ENCODE measurements at regions not wholly inside any gene's neighbourhood (a gene's known extent, or its start where the extent isn't known, plus 50 kb on each side); places are given as distances from the start of the nearest gene placed in this dataset.
"Not testable (repeated sequence)": the region's sequence is repeated elsewhere in the genome, so short reads cannot be mapped to it uniquely, and the experiment has no call there.

GRCh38 chr1:19024532-19024931, 68.1 kb upstream of the IFFO2 start:
- Histone ChIP-seq H3K9ac (ENCODE audit: insufficient read depth, low read length) (no peak overlapping the region), H3K79me2 (ENCODE audit: control insufficient read depth, insufficient read depth, low read length) (no peaks in the 10 kb centered on the region), H3K9me3 (ENCODE audit: control insufficient read depth, insufficient read depth, low read depth, low read length) (no peaks in the 10 kb centered on the region), H3K36me3 (ENCODE audit: control insufficient read depth, insufficient read depth, low read length) (no peaks in the 10 kb centered on the region), H3K27me3 (ENCODE audit: control insufficient read depth, insufficient read depth, low read length) (no peaks in the 10 kb centered on the region), H3K27ac (ENCODE audit: insufficient read depth, low read length) (no peak overlapping the region), H3K4me2 (ENCODE audit: extremely low read depth, insufficient read depth, low read length) (no peak overlapping the region), H2AFZ (ENCODE audit: low read length) (no peak overlapping the region), H3K4me3 (replicated peaks in 1 of 4; ENCODE audit: control extremely low read depth in 1 of 4, insufficient read depth in 1 of 4, low read depth in 3 of 4, low read length in 4 of 4) (no peak overlapping the region), H3K4me1 (ENCODE audit: control insufficient read depth, extremely low read depth, insufficient read depth, low read length) (no peaks in the 10 kb centered on the region), H4K20me1 (ENCODE audit: control insufficient read depth, extremely low read depth, insufficient read depth, low read length) (no peaks in the 10 kb centered on the region)
- DNase-seq (ENCODE audit: low read depth in 2 of 2): no peak
- no peak for TF ChIP-seq EZH2 (IDR thresholded peaks at IDR 0.05; ENCODE audit: low read length, missing control alignments)
- no peak for TF ChIP-seq CTCF (conservative IDR thresholded peaks at IDR 0.05 in 1 of 2, IDR thresholded peaks at IDR 0.05 in 1 of 2; ENCODE audit: low read depth in 1 of 2, low read length in 2 of 2)

- H3K27me3 ChIP-seq (ENCODE audit: control insufficient read depth, insufficient read depth, low read length): no peaks in the 10 kb centered on the region
- no peaks in the 10 kb centered on the region for H3K36me3 ChIP-seq (ENCODE audit: control insufficient read depth, insufficient read depth, low read length)
Measured at GRCh38 chr1:19023787-19024186, 67.3 kb upstream of the IFFO2 start.

GRCh38 chr1:19021845-19022244, 65.4 kb upstream of the IFFO2 start:
- no peak overlapping the region for H3K4me2 ChIP-seq (ENCODE audit: extremely low read depth, insufficient read depth, low read length)
- H3K4me1 ChIP-seq (ENCODE audit: control insufficient read depth, extremely low read depth, insufficient read depth, low read length): no peaks in the 10 kb centered on the region
- H3K9me3 ChIP-seq (ENCODE audit: control insufficient read depth, insufficient read depth, low read depth, low read length): no peaks in the 10 kb centered on the region
- H3K36me3 ChIP-seq (ENCODE audit: control insufficient read depth, insufficient read depth, low read length): no peaks in the 10 kb centered on the region
- H3K27me3 ChIP-seq (ENCODE audit: control insufficient read depth, insufficient read depth, low read length): no peaks in the 10 kb centered on the region
- H4K20me1 ChIP-seq (ENCODE audit: control insufficient read depth, extremely low read depth, insufficient read depth, low read length): no peaks in the 10 kb centered on the region
- TF ChIP-seq EZH2 (IDR thresholded peaks at IDR 0.05; ENCODE audit: low read length, missing control alignments) (no peak), CTCF (conservative IDR thresholded peaks at IDR 0.05 in 1 of 2, IDR thresholded peaks at IDR 0.05 in 1 of 2; ENCODE audit: low read depth in 1 of 2, low read length in 2 of 2) (no peak)
- no peak overlapping the region for H3K27ac ChIP-seq (ENCODE audit: insufficient read depth, low read length)
- H3K79me2 ChIP-seq (ENCODE audit: control insufficient read depth, insufficient read depth, low read length): no peaks in the 10 kb centered on the region
- H3K4me3 ChIP-seq (replicated peaks in 1 of 4; ENCODE audit: control extremely low read depth in 1 of 4, insufficient read depth in 1 of 4, low read depth in 3 of 4, low read length in 4 of 4): no peak overlapping the region
- H3K9ac ChIP-seq (ENCODE audit: insufficient read depth, low read length): no peak overlapping the region
- no peak overlapping the region for H2AFZ ChIP-seq (ENCODE audit: low read length)
- no peak for DNase-seq (ENCODE audit: low read depth in 2 of 2)

More at GRCh38 chr1:19023787-19024186, 67.3 kb upstream of the IFFO2 start:
- DNase-seq (ENCODE audit: low read depth in 2 of 2): no peak
- TF ChIP-seq EZH2 (IDR thresholded peaks at IDR 0.05; ENCODE audit: low read length, missing control alignments) (no peak), CTCF (conservative IDR thresholded peaks at IDR 0.05 in 1 of 2, IDR thresholded peaks at IDR 0.05 in 1 of 2; ENCODE audit: low read depth in 1 of 2, low read length in 2 of 2) (no peak)
- no peak overlapping the region for H3K27ac ChIP-seq (ENCODE audit: insufficient read depth, low read length)
- H2AFZ ChIP-seq (ENCODE audit: low read length): no peak overlapping the region
- H4K20me1 ChIP-seq (ENCODE audit: control insufficient read depth, extremely low read depth, insufficient read depth, low read length): no peaks in the 10 kb centered on the region
- H3K4me3 ChIP-seq (replicated peaks in 1 of 4; ENCODE audit: control extremely low read depth in 1 of 4, insufficient read depth in 1 of 4, low read depth in 3 of 4, low read length in 4 of 4): no peak overlapping the region
- H3K4me1 ChIP-seq (ENCODE audit: control insufficient read depth, extremely low read depth, insufficient read depth, low read length): no peaks in the 10 kb centered on the region
- no peaks in the 10 kb centered on the region for H3K79me2 ChIP-seq (ENCODE audit: control insufficient read depth, insufficient read depth, low read length)
- H3K9ac ChIP-seq (ENCODE audit: insufficient read depth, low read length): no peak overlapping the region
- no peaks in the 10 kb centered on the region for H3K9me3 ChIP-seq (ENCODE audit: control insufficient read depth, insufficient read depth, low read depth, low read length)
- H3K4me2 ChIP-seq (ENCODE audit: extremely low read depth, insufficient read depth, low read length): no peak overlapping the region

GRCh38 chr1:19019288-19019687, 62.8 kb upstream of the IFFO2 start:
- not testable (repeated sequence) for H3K27ac ChIP-seq (ENCODE audit: insufficient read depth, low read length); H3K4me2 ChIP-seq (ENCODE audit: extremely low read depth, insufficient read depth, low read length); H3K4me1 ChIP-seq (ENCODE audit: control insufficient read depth, extremely low read depth, insufficient read depth, low read length); H3K79me2 ChIP-seq (ENCODE audit: control insufficient read depth, insufficient read depth, low read length); H2AFZ ChIP-seq (ENCODE audit: low read length); H3K27me3 ChIP-seq (ENCODE audit: control insufficient read depth, insufficient read depth, low read length); DNase-seq (ENCODE audit: low read depth in 2 of 2); H3K9me3 ChIP-seq (ENCODE audit: control insufficient read depth, insufficient read depth, low read depth, low read length); H3K9ac ChIP-seq (ENCODE audit: insufficient read depth, low read length); H4K20me1 ChIP-seq (ENCODE audit: control insufficient read depth, extremely low read depth, insufficient read depth, low read length); H3K4me3 ChIP-seq (replicated peaks in 1 of 4; ENCODE audit: control extremely low read depth in 1 of 4, insufficient read depth in 1 of 4, low read depth in 3 of 4, low read length in 4 of 4); H3K36me3 ChIP-seq (ENCODE audit: control insufficient read depth, insufficient read depth, low read length)
